Activated naive CD8-positive, alpha-beta T cell treated with anti-CD3 and anti-CD28 coated beads for 36 hours (primary cell): ENCODE measurements at regions not wholly inside any gene's neighbourhood (a gene's known extent, or its start where the extent isn't known, plus 50 kb on each side); places are given as distances from the start of the nearest gene placed in this dataset.
A peak's percentile ranks its signal among the peaks of the same experiment; 100 is the strongest.

Source experiments
- DNase-seq: peaks from one replicate; pipeline ENCODE4 v3.0.0; 2021
- H3K27ac Mint-ChIP-seq: one replicate; pipeline ENCODE4 v1.8.0; 2022; ENCODE audit warnings: mild to moderate bottlenecking, moderate library complexity, mixed read lengths
- H3K27me3 Mint-ChIP-seq: one replicate; pipeline ENCODE4 v1.8.0; 2022; ENCODE audit warnings: mild to moderate bottlenecking, mixed read lengths
- H3K36me3 Mint-ChIP-seq: one replicate; pipeline ENCODE4 v1.8.0; 2021; ENCODE audit warnings: mild to moderate bottlenecking, mixed read lengths
- H3K4me1 Mint-ChIP-seq: one replicate; pipeline ENCODE4 v1.8.0; 2021; ENCODE audit warnings: mixed read lengths
- H3K4me3 Mint-ChIP-seq: one replicate; pipeline ENCODE4 v1.8.0; 2022; ENCODE audit warnings: mild to moderate bottlenecking, moderate library complexity, mixed read lengths
- H3K9me3 Mint-ChIP-seq: one replicate; pipeline ENCODE4 v1.8.0; 2022; ENCODE audit warnings: mixed read lengths

DNA sequence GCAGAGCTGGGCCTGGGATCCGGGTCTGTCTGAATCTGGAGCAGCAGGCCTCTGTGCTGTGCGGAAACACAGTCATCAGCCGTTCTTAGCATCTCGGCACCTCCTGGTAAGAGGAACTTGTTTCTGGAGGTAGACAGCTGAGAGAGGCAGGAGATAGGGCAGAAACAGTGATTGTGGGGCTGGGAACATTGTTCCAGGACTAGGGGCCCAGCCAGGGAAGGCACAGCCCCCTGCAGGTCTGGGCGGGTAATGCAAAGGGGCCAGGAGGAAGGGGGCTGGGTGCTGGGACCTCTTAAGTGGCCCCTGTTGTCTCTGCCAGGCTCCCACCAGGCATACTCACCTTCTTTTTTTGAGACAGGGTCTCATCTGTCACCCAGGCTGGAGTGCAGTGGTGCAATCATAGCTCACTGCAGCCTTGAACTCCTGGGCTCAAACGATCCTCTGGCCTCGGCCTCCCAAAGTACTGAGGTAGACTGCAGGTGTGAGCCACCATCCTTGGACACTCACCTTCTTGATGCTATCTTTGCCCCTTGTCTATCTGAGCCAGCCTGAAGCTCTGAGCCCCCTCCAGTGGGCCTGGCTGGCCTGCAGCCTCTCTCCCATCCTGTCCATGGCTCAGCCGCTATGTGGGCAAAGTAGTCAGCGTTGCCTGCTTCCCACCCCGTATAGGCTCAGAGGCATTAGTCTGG lies 134.3 kb upstream of the ZBTB40 start:
- Mint-ChIP-seq H3K4me3 (no peak overlapping the region), H3K9me3 (no peaks in the 10 kb centered on the region), H3K36me3 (no peaks in the 10 kb centered on the region), H3K27me3 (peaks cover 21% of the 10 kb centered on the region), H3K4me1 (no peaks in the 10 kb centered on the region), H3K27ac (no peak overlapping the region)
- peak; percentile 10 for DNase-seq

DNA sequence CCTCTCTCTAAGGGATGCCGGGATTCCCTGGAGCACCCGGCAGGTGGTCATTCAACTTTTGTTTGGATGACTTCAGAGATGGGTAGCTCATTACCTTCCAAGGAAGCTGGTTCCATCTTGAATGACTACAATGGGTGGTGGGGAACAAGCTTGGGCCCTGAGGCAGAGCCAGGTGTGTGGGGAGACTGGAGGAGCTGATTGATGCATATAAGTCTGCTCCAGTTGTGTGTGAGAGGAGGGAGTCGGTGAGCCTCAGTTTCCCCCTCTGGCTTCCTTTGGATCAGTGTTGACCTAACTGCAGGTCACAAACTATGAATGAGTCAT lies 133.8 kb upstream of the ZBTB40 start:
- Mint-ChIP-seq H3K4me3 (no peak overlapping the region), H3K9me3 (no peaks in the 10 kb centered on the region), H3K36me3 (no peaks in the 10 kb centered on the region), H3K4me1 (no peaks in the 10 kb centered on the region), H3K27ac (no peak overlapping the region), H3K27me3 (peaks cover 21% of the 10 kb centered on the region)
- DNase-seq, result no peak

DNA sequence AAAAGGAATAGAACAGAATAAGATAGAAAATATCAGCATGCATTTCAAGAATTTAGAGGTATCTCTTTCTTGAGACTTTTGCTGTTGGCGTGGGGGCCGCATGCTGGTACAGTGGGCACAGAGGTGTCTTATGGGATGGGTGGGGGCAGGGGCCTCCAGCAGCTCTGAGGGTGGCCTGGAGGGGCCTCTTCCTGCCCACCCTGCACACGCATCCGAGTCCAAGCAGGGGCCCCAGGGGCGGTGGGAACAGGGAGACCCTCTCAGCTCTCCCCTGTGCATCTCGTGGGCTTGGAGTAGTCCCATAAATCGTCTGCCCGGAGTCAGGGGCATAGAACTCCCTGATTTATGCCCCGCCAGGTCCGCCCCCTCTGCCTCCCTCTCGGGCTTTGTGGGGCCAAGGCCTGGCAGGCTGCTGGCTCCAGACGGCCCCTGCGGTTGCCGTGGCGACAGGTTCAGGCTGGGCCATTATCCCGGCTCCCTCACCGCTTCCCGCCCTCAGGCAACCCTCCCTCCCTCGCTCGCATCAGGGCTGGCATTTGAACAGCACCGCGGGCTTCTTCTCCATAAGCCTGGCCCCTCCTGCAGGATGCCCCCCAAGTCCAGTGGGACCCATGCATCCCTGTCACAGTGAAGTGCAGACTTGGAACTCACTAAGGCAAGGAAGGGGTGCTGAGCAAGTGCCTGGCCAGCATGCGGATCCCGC lies 133.2 kb upstream of the ZBTB40 start:
- H3K9me3 Mint-ChIP-seq, result no peaks in the 10 kb centered on the region
- H3K4me1 Mint-ChIP-seq, result no peaks in the 10 kb centered on the region
- H3K4me3 Mint-ChIP-seq, result no peak overlapping the region
- H3K36me3 Mint-ChIP-seq, result no peaks in the 10 kb centered on the region
- H3K27ac Mint-ChIP-seq, result no peak overlapping the region
- DNase-seq, result no peak
- H3K27me3 Mint-ChIP-seq, result peaks cover 21% of the 10 kb centered on the region

DNA sequence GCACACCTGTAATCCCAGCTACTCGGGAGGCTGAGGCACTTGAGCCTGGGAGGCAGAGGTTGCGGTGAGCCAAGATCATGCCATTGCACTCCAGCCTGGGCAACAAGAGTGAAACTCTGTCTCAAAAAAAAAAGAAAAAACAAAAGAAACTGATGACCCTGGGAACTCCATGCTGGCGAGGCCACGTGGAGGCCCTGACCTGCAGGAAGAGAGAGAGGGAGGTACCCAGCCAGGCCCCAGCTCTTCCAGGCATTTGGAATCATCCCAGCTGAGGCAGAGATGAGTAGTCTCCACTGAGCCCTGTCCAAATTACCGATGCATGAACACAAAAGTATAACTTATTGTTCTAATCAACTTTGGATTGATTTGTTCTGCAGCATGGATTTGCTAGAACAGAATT lies 132.0 kb upstream of the ZBTB40 start:
- peaks cover 21% of the 10 kb centered on the region for H3K27me3 Mint-ChIP-seq
- DNase-seq, result no peak
- H3K9me3 Mint-ChIP-seq, result no peaks in the 10 kb centered on the region
- no peak overlapping the region for H3K4me3 Mint-ChIP-seq
- no peaks in the 10 kb centered on the region for H3K4me1 Mint-ChIP-seq
- no peak overlapping the region for H3K27ac Mint-ChIP-seq
- no peaks in the 10 kb centered on the region for H3K36me3 Mint-ChIP-seq

DNA sequence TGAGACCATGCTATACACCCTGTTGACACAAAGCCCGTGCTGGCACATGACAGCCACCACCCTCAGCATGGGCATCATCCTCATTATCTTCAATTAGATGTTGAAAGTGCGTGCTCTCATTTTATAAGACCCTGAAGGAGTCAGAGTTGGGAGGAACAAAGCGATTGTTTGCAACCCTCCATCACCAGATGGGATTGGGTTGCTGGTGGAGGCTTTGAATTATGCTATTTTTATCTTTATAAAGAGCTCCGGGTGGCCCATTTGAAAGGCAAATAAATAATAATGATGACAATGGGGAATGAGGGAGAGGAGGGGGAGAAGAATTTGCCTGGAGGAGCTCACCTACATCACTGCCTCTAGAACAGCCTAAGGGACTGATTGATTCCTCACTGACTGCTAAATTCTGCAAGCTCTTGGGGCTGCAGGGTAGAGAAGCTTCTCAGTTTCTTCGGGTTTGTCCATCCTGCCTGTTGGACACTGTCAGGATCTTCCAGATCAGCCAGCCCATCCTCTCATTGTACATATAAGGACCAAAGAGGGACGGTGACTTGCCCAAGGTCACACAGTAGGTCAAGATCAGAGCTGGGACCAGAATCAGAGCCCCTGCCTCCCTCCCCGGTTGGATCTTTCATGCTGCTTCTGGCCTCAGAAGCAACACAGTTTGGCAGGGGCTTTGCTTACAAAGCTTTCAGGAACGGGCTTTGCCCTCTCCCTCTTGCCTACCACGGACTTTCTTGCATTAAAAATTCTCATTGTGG lies 130.9 kb upstream of the ZBTB40 start:
- no peak overlapping the region for H3K4me3 Mint-ChIP-seq
- H3K36me3 Mint-ChIP-seq, result no peaks in the 10 kb centered on the region
- H3K27ac Mint-ChIP-seq, result no peak overlapping the region
- DNase-seq, result no peak
- H3K27me3 Mint-ChIP-seq, result peaks cover 14% of the 10 kb centered on the region
- no peaks in the 10 kb centered on the region for H3K4me1 Mint-ChIP-seq
- no peaks in the 10 kb centered on the region for H3K9me3 Mint-ChIP-seq

DNA sequence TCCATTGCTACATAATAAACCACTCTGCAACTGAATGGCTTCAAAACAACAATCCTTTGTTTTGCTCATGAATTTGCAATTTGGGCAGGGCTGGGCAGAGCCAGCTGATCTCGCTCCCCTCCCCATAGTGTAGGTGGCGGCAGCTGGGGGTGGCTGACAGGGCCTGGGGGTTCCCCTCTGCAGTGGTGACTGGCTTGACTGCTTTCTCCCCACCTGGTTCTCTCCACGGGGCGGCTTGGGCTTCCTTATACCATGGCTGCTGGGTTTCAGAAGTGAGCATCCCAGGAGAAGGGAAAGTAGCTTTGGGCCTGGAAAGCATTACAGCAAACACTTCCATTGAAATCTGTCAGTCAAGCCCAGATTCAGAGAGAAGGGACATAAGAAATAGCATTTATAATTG lies 129.7 kb upstream of the ZBTB40 start:
- H3K9me3 Mint-ChIP-seq, result no peaks in the 10 kb centered on the region
- DNase-seq, result no peak
- no peaks in the 10 kb centered on the region for H3K4me1 Mint-ChIP-seq
- no peak overlapping the region for H3K4me3 Mint-ChIP-seq
- peaks cover 13% of the 10 kb centered on the region for H3K27me3 Mint-ChIP-seq
- H3K27ac Mint-ChIP-seq, result no peak overlapping the region
- no peaks in the 10 kb centered on the region for H3K36me3 Mint-ChIP-seq

DNA sequence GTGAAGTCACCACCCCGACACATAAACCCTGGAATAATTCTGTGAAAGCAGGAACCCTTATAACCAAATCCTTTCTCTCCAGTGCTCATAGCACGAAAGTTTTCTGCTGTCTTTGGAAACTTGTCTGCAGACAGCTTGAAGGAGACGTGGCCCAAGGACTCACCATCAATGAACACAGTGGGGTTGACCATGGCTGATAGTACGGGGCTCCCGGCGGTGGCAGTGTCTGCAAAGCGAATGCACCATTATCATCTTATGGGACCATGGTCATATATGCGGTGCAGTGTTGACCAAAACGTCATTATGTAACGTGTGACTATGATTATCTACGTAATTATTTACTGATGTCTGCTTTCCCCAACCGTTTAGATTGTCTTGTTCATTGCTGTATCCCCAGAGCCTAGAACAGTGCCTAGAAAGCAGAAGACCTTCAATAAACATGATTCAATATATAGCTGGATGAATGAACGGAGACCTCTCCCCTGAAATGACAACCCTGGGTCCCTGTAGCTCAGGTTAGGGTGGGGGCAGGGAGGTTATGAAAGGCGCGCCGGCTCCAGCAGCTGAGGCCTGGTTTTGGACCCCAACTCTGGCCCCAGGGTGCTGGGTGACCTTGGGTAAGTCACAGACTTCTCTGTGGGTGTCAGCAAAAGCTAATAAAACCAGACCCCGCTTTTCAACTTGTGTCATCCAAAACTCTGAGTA lies 128.4 kb upstream of the ZBTB40 start:
- no peaks in the 10 kb centered on the region for H3K36me3 Mint-ChIP-seq
- DNase-seq, result no peak
- H3K4me1 Mint-ChIP-seq, result no peaks in the 10 kb centered on the region
- H3K27me3 Mint-ChIP-seq, result peaks cover 5% of the 10 kb centered on the region
- no peak overlapping the region for H3K4me3 Mint-ChIP-seq
- H3K27ac Mint-ChIP-seq, result no peak overlapping the region
- no peaks in the 10 kb centered on the region for H3K9me3 Mint-ChIP-seq

DNA sequence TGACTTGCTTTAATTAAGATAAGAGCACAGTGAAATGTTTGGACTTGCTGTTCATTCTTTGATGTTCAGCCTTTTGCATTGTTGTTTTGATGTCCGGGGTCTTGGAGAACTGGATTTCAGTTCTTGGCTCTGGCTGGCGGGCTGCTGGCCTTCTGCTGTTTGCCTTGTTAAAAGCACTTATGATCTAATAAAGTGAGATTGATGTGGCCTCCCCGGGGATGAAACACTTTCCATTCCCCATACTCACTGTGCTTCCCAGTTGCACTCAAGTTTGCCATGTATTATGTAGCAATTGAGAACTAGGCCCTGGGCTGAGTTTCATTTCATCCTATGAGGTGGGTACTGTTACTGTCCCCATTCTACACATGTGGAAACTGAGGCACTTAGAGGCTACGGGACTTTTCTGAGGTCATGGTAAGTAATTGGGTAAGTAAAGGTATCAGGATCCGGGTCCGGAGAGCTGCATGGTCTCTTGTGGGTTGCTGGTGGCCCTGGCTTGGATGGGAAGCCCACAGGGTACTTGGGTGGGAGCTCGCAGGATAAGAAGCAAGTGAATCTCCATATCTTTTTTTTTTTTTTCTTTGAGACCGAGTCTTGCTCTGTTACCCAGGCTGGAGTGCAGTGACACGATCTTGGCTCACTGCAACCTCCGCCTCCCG lies 127.7 kb upstream of the ZBTB40 start:
- peaks cover 5% of the 10 kb centered on the region for H3K27me3 Mint-ChIP-seq
- H3K27ac Mint-ChIP-seq, result no peak overlapping the region
- DNase-seq, result no peak
- H3K9me3 Mint-ChIP-seq, result no peaks in the 10 kb centered on the region
- no peaks in the 10 kb centered on the region for H3K4me1 Mint-ChIP-seq
- H3K4me3 Mint-ChIP-seq, result no peak overlapping the region
- H3K36me3 Mint-ChIP-seq, result no peaks in the 10 kb centered on the region

DNA sequence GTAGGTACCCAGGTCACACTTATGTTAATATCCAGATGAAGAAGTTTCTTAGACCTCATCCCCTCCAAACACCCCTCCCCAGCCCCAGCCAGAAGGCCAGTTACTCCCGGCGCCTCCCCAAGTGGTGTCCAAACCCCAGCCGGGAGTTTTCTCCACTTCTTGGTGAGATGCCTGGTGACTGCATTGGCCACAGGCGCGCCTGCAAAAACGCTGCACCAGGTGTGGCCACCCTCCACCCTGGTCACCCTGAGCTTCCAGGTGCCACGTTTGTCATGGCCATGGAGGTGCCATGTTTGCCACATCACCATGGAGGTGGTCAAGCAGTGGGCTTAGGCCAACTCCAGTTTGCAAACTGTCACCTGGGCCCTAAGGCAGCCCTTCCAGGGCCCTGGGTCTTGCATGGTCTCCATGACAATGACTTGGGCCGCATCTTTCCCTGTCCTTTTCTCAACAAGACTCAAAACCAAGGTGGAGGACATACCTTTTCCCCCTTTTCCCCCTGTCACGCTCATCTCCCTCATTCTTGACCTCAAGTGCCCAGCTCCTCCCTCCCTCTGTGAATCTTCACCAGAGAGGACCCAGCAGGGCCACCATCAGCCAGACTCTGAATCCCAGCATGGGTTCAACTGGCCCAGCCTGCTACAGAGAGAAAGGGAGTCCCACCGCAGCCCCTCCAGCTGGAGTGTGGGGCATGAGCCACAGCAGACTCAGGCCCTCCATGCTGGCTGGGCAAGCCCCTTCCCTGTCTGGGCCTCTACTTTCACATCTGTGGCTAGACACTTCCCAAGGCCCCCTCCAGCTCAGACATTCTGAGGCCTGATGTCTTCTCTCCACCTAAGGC lies 125.9 kb upstream of the ZBTB40 start:
- peaks cover 4% of the 10 kb centered on the region for H3K27me3 Mint-ChIP-seq
- H3K4me1 Mint-ChIP-seq, result no peaks in the 10 kb centered on the region
- no peaks in the 10 kb centered on the region for H3K9me3 Mint-ChIP-seq
- no peak for DNase-seq
- no peak overlapping the region for H3K27ac Mint-ChIP-seq
- H3K4me3 Mint-ChIP-seq, result no peak overlapping the region
- no peaks in the 10 kb centered on the region for H3K36me3 Mint-ChIP-seq

DNA sequence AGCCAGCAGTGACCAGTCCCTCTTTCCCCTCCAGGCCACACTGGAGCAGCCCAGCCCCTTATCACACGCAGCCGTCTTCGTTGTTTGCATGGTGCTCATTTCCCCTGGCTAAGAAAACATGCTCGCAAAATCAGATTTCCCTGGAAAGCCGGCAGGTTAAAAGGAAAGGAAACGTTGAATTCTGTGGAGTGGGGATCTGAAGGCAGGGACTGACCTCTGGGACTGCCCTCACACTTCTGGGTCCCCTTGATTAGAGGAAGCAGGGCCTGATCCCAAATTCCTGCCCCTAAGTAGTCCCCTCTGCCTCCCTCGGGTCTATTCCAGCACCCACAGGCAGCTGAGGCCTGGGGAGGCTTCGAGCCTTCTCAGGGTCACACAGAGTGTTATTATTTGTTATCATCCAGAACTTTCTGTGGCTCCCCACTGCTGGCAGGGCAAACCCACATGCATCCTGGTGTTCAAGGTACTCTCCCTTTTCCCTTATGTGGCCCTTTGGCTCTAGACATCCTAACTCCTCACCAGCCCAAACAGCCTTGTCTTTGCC lies 125.2 kb upstream of the ZBTB40 start:
- Mint-ChIP-seq H3K36me3 (no peaks in the 10 kb centered on the region), H3K27ac (no peak overlapping the region), H3K27me3 (peaks cover 4% of the 10 kb centered on the region), H3K4me1 (no peaks in the 10 kb centered on the region), H3K9me3 (no peaks in the 10 kb centered on the region), H3K4me3 (no peak overlapping the region)
- no peak for DNase-seq

DNA sequence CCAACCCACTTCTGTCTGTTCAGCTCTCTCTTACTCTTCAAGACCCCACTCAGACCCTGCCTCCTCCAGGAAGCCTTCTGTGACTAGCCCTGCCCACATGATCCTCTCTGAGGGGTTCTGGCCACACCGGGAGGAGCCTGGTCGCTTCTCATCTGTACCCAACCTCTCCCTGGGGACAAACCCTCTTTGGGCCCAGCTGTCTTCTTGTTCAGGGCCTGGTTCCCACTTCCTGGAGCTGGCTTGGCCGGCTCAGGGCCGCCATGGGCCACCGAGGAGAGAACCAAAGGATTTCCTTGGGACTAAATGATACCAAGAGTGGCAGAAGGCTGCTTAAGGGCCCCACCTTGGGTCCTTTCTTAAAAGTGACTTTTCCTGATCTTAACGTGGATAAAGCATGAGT lies 124.7 kb upstream of the ZBTB40 start:
- Mint-ChIP-seq H3K27me3 (peaks cover 4% of the 10 kb centered on the region), H3K27ac (no peak overlapping the region), H3K9me3 (no peaks in the 10 kb centered on the region), H3K4me1 (no peaks in the 10 kb centered on the region), H3K4me3 (no peak overlapping the region), H3K36me3 (no peaks in the 10 kb centered on the region)
- DNase-seq, result no peak

DNA sequence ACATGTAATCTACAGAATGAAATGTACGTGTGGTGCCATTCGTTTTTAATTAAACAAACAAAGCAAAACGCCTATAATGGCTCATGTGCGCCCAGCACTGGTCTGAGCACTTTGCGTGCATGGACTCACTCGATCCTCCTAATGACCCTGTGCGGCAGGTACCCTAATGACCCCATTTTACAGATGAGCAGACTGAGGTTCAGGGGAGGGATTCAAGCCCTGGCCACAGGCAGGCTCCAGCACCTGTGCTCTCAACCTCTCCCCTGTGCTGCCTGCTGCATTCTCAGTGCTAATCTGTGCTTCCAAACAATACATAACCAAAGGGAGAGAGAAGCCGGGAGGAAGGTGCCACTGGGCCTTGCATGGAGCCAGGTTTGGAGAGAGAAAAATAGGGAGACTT lies 124.2 kb upstream of the ZBTB40 start:
- no peaks in the 10 kb centered on the region for H3K36me3 Mint-ChIP-seq

DNA sequence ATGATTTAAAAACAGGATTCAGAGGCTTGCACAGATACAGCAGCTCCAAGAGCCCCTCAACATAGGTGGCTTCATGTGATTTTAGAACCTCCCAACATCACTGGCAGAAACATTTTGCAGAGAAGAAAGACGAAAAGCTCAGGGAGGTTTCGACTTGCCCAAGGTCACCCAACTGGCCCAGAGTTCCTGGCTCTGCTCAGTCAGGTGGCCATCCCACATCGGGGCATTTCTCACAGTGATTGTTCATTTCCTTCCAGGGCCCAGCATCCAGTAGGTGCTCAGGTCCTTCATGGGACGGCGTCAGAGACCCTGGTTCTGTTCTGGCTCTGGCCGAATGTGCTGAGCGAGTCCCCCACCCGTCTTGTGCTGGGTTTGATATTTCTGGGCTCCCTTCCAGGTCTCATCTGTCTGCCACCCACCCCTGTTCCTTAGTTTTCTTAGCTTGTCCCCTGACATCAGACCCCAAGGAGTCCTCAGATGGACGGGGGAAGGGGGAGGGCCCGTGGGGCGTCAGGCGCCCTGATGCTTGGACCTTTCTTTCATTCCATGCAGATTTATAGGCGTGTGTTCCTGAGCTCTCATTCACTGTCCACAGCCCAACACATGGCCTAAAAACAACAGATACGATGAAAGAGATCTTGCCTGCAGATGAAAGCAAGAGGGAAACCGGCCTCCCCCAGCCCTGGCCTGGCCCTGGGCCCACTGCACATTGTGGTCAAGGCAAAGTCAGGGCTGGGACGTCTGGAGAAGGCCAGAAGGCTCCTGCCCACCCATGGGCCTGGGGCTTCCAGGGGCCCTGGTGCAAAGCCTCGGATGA lies 123.1 kb upstream of the ZBTB40 start:
- no peak for DNase-seq
- Mint-ChIP-seq H3K27me3 (peaks cover 4% of the 10 kb centered on the region), H3K9me3 (no peaks in the 10 kb centered on the region), H3K4me3 (no peak overlapping the region), H3K4me1 (no peaks in the 10 kb centered on the region), H3K36me3 (no peaks in the 10 kb centered on the region), H3K27ac (no peak overlapping the region)

More for the DNA sequence above, 124.2 kb upstream of the ZBTB40 start:
- no peak overlapping the region for H3K27ac Mint-ChIP-seq
- H3K9me3 Mint-ChIP-seq, result no peaks in the 10 kb centered on the region
- no peak overlapping the region for H3K4me3 Mint-ChIP-seq
- no peaks in the 10 kb centered on the region for H3K4me1 Mint-ChIP-seq
- peaks cover 4% of the 10 kb centered on the region for H3K27me3 Mint-ChIP-seq
- no peak for DNase-seq
